ENCODE measurements at regions not wholly inside any gene's neighbourhood (a gene's known extent, or its start where the extent isn't known, plus 50 kb on each side); places are given as distances from the start of the nearest gene placed in this dataset.

DNA sequence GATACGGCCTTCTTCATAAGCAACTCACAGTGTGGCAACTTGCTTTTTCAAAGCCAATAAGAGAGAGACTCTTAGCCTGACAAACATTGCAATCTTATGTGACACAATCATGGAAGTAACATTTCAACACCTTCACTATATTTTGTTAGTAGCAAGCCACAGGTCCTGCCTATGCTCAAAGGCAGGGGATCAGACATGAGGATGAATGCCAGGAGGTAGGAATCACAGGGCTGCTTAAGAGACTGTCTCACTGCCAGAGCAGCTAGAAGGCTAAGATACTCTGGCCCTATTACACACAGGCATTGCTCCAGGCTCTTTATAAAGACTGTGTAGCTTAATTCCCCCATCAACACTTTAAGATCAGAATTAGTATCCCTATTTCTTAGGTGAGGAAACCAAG, 236.2 kb upstream of the KAZN start:
- Histone ChIP-seq H3K4me1 (ENCODE audit: insufficient read depth, low read length) (no peaks in the 10 kb centered on the region), H3K27me3 (ENCODE audit: control insufficient read depth in 1 of 2, insufficient read depth in 2 of 2, low read length in 2 of 2) (no peaks in the 10 kb centered on the region), H3K79me2 (ENCODE audit: insufficient read depth, low read length) (no peaks in the 10 kb centered on the region), H2AFZ (ENCODE audit: low read length) (no peak overlapping the region), H3K4me2 (ENCODE audit: low read depth, low read length) (no peak overlapping the region), H3K27ac (ENCODE audit: extremely low read length, insufficient read depth, low read length) (no peak overlapping the region), H3K9me3 (ENCODE audit: low read length) (peaks cover 8% of the 10 kb centered on the region; the same call in 1 of the 2 replicates), H3K9ac (ENCODE audit: insufficient read depth, low read depth, low read length) (no peak overlapping the region), H3K4me3 (replicated peaks in 1 of 3; ENCODE audit: insufficient read depth in 1 of 3, low read depth in 2 of 3, low read length in 3 of 3) (no peak overlapping the region), H4K20me1 (ENCODE audit: insufficient read depth, low read length) (no peaks in the 10 kb centered on the region), H3K36me3 (replicated peaks in 1 of 2; ENCODE audit: control insufficient read depth in 1 of 2, insufficient read depth in 2 of 2, low read length in 2 of 2) (no peaks in the 10 kb centered on the region)
- ATAC-seq = no peak
- POLR2A ChIA-PET = no interaction called here
- no peak for FAIRE-seq
- WGBS (ENCODE audit: low lambda C conversion rate) = 0% methylated on average over 1 of the region's 1 CpG
- CTCF ChIA-PET (ENCODE audit: low intra/inter-chr PET ratio, low total read pairs) = no interaction called here
- in situ Hi-C loops (cut with HindIII; ENCODE audit: extremely low pct_ligation_motif_present, low pct_unique_long_range_greater_than_20kb) = no loop called here
- BruUV-seq (replicated peaks) = no TSS peak
- intact Hi-C loops (cut with micrococcal nuclease; ENCODE audit: unreplicated experiment) = no loop called here
- no peak for DNase-seq (ENCODE audit: low spot score)
- TF ChIP-seq ZNF850 (CRISPR knock-in tag; conservative IDR thresholded peaks at IDR 0.05) = no peak
- no peak for TF ChIP-seq ZNF558 (CRISPR knock-in tag; IDR thresholded peaks at IDR 0.05; ENCODE audit: borderline replicate concordance)
- TF ChIP-seq, protein P1, sequence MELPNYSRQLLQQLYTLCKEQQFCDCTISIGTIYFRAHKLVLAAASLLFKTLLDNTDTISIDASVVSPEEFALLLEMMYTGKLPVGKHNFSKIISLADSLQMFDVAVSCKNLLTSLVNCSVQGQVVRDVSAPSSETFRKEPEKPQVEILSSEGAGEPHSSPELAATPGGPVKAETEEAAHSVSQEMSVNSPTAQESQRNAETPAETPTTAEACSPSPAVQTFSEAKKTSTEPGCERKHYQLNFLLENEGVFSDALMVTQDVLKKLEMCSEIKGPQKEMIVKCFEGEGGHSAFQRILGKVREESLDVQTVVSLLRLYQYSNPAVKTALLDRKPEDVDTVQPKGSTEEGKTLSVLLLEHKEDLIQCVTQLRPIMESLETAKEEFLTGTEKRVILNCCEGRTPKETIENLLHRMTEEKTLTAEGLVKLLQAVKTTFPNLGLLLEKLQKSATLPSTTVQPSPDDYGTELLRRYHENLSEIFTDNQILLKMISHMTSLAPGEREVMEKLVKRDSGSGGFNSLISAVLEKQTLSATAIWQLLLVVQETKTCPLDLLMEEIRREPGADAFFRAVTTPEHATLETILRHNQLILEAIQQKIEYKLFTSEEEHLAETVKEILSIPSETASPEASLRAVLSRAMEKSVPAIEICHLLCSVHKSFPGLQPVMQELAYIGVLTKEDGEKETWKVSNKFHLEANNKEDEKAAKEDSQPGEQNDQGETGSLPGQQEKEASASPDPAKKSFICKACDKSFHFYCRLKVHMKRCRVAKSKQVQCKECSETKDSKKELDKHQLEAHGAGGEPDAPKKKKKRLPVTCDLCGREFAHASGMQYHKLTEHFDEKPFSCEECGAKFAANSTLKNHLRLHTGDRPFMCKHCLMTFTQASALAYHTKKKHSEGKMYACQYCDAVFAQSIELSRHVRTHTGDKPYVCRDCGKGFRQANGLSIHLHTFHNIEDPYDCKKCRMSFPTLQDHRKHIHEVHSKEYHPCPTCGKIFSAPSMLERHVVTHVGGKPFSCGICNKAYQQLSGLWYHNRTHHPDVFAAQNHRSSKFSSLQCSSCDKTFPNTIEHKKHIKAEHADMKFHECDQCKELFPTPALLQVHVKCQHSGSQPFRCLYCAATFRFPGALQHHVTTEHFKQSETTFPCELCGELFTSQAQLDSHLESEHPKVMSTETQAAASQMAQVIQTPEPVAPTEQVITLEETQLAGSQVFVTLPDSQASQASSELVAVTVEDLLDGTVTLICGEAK (IDR thresholded peaks at IDR 0.05) = no peak
- TF ChIP-seq, protein P1 (CRISPR knock-in tag; IDR thresholded peaks at IDR 0.05) = no peak
- TF ChIP-seq GABPB1 (CRISPR knock-in tag; IDR thresholded peaks at IDR 0.05) = no peak
- no peak for TF ChIP-seq ZSCAN25 (CRISPR knock-in tag; IDR thresholded peaks at IDR 0.05)
- TF ChIP-seq, protein P2, sequence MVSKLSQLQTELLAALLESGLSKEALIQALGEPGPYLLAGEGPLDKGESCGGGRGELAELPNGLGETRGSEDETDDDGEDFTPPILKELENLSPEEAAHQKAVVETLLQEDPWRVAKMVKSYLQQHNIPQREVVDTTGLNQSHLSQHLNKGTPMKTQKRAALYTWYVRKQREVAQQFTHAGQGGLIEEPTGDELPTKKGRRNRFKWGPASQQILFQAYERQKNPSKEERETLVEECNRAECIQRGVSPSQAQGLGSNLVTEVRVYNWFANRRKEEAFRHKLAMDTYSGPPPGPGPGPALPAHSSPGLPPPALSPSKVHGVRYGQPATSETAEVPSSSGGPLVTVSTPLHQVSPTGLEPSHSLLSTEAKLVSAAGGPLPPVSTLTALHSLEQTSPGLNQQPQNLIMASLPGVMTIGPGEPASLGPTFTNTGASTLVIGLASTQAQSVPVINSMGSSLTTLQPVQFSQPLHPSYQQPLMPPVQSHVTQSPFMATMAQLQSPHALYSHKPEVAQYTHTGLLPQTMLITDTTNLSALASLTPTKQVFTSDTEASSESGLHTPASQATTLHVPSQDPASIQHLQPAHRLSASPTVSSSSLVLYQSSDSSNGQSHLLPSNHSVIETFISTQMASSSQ (IDR thresholded peaks at IDR 0.05; ENCODE audit: low read depth) = no peak
- TF ChIP-seq, protein P2 (CRISPR knock-in tag; IDR thresholded peaks at IDR 0.05; ENCODE audit: borderline replicate concordance) = no peak
- no peak for TF ChIP-seq RXRA (CRISPR knock-in tag; IDR thresholded peaks at IDR 0.05)
- TF ChIP-seq BATF2 (CRISPR knock-in tag; IDR thresholded peaks at IDR 0.05) = no peak
- TF ChIP-seq KMT2A (CRISPR knock-in tag; IDR thresholded peaks at IDR 0.05) = no peak
- TF ChIP-seq KDM5B (CRISPR knock-in tag; IDR thresholded peaks at IDR 0.05; ENCODE audit: borderline replicate concordance) = no peak
- no peak for TF ChIP-seq YY1 (IDR thresholded peaks at IDR 0.05; ENCODE audit: insufficient read depth, insufficient replicate concordance, low read depth, low read length)
